CD4-positive, alpha-beta T cell treated with Interleukin-17A for 4 hours (primary cell): ENCODE measurements at regions not wholly inside any gene's neighbourhood (a gene's known extent, or its start where the extent isn't known, plus 50 kb on each side); places are given as distances from the start of the nearest gene placed in this dataset.
"Not testable (repeated sequence)": the region's sequence is repeated elsewhere in the genome, so short reads cannot be mapped to it uniquely, and the experiment has no call there.

Experiments used
- DNase-seq: peaks from one replicate; pipeline ENCODE4 v3.0.0-alpha.2; 2020; ENCODE audit warnings: mixed read lengths

DNA sequence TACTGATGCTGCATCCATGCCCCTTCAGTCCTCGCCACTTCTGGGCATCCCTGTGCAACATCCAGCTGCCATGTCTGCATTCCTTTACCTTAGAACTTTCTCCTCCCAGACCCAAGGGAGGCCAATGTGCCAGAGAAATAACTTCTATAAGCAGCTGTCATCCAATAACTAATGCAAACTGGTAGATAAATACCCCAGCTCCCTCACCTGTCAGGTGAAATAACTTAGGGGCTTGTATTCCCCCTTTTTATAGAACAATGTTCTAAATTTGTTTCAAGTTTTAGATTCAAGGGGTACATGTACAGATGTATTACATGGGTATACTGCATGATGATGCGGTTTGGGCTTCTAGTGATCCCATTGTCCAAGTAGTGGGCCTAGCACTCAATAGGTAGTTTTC lies 880.1 kb downstream of the UQCRFS1 start:
- no peak for DNase-seq

DNA sequence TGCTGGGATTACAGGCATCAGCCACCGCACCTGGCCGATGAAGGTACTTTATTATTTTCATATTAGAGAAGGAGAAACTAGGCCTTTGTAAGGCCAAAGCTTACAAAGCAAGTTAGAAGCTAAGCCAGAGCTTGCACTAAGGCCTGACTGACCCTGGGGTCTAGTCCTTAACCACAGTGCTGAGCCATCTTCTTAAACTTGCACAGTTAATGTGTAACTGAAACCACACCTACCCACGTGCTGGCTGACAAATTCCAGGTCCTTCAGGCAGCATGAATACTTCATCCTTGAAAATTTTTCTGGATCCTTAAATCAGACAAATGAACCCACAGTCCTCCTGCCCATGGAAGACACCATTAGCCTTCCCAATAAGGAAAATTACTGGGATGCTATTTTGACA lies 880.6 kb downstream of the UQCRFS1 start:
- no peak for DNase-seq

DNA sequence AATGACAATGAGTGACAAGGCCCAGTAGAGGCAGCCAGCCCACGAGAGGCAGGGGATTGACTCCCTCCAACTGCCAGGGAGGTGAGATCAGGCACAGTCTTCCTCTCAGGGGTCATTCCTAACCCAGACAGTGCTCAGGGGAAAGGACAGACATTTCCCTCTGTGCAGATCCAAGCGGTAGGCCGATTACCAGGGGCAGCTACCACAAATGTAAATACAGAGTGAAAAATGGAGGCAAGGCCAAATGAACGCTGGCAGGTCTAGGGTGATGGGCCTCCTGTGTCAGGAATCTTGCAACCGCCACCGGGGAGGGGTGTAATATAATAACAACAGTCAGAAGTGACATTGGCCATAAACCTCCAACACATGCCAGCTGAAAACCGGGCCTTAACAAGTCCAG lies 881.4 kb downstream of the UQCRFS1 start:
- no peak for DNase-seq

DNA sequence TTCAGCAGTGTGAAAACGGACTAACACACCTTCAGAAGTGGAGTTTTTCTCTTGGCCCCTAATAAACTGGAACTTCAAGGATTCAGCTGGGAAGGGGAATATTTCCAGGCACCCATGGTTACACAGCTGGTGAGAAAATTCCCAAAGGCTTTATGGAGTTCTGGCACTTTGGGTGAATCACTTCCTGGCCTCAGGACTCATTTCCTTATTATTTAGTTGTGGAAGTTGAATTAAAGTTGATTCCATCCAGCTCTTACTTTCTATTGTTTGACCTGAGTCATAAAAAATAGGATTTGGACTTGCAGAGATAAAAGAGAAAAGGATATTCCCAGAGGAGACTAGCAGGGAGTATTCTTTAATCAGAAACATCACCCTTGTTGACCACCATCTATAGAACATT lies 882.1 kb downstream of the UQCRFS1 start:
- no peak for DNase-seq

GRCh38 chr19:28329429-28329828 lies 883.5 kb downstream of the UQCRFS1 start:
- no peak for DNase-seq

GRCh38 chr19:28327905-28328304 lies 885.0 kb downstream of the UQCRFS1 start:
- DNase-seq = no peak

DNA sequence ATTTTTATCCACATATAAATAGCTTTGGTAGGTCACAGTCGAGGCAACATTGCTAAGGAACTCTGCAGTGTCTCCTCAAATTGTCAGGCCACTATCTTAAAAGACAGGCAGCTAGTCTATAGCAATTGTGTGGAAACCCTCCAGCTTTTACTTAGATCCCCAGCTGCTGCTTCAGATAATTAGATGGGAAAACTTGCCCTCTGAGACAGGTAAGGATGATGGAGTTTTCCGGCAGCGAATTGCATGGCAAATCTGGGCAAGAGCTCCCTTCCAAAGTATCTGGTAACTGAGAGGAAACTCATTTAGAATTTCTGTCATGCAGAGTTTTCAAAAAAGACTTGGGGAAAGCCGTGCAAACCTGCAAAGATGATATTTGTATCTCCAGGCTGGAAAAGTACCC lies 886.2 kb downstream of the UQCRFS1 start:
- no peak for DNase-seq

DNA sequence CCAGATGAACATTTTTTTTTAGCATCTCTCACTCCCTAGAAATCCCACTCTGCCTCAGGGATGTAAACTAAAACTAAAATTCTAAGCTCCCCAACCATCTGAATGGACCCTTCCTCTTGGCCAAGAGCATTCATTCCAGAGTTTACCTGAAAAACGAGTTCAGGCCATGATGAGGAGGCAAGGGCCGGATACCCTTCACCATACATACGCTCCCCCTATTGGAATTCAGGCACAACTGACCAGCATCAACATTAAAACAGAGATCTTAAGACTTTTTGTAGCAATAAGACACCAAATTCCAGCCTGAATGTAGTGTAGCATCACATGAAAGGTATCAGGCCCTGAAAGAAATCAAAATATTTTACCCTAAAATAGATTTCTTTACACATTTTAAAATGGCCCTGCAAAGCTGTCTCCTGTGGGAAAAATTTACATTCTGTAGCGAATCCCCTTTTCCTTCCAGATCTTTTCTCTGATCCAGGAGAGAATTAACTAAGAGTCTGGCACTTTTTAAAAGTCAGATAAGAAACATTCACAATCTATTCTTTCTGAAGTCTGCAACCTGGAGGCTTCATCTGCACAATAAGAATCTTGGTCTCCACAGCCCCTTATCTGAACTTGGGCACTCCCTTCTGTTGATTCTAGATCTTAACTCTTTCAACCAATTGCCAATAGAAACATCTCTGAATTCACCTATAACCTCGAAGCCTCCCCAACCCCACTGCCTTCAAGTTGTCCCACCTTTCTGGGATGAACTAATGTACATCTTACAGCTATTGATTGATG lies 888.5 kb downstream of the UQCRFS1 start:
- no peak for DNase-seq

- DNase-seq = no peak
Measured at GRCh38 chr19:28322945-28323344, 890.0 kb downstream of the UQCRFS1 start.

DNA sequence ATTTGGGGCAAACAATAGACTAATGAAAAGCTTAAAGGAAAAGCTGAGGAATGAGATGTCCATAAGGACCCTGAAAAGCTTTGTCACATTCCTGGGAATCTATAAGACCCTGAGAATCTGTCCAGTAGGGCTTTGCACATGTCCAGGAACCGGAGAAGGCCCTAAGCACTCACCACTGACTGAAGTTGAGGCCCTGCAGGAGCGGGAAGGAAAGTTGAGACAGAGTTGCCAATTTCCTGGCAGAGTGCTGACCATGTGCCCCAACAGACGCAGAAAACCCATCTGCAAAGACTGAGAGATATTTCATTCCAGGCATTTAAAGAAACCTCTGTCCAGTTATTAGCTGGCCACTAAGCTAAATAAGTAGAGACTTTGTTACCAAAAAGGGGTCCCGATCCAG lies 890.5 kb downstream of the UQCRFS1 start:
- no peak for DNase-seq

DNA sequence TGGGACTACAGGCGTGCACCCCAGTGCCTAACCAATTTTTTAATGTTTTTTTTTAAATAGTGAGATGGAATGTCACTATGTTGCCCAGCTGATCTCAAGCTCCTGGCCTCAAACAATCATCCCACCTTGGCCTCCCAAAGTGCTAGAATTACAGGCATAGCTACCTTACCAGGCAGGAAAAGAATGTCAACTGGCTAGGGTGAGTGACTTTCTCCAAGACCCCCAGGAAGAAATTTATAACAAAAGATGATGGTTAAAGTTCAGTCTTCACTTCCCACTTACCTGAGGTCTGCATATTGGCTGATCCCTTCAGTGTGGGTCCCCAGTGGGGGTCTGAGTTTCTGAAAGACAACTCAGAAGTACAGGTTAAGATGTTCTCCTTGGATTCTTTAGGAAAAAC lies 893.0 kb downstream of the UQCRFS1 start:
- no peak for DNase-seq

DNA sequence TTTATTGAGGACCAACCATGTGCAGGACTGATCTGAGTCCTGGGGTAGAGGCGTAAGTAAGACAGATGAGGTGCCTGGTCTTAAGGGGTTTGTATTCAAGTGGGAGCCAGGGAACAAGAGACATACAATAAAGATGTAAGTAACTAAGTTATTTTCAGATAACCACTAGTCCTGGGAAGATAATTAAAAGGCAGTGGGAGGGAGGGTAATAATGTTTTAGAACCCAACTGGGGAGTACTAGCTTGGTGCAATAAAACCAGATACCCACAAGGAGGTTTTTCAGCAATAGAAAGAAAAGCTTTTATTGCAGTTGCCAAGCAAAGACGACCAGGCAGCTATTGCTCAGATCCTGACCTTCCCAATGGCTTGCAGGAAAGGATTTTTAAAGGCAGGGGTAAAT lies 893.7 kb downstream of the UQCRFS1 start:
- DNase-seq = no peak

DNA sequence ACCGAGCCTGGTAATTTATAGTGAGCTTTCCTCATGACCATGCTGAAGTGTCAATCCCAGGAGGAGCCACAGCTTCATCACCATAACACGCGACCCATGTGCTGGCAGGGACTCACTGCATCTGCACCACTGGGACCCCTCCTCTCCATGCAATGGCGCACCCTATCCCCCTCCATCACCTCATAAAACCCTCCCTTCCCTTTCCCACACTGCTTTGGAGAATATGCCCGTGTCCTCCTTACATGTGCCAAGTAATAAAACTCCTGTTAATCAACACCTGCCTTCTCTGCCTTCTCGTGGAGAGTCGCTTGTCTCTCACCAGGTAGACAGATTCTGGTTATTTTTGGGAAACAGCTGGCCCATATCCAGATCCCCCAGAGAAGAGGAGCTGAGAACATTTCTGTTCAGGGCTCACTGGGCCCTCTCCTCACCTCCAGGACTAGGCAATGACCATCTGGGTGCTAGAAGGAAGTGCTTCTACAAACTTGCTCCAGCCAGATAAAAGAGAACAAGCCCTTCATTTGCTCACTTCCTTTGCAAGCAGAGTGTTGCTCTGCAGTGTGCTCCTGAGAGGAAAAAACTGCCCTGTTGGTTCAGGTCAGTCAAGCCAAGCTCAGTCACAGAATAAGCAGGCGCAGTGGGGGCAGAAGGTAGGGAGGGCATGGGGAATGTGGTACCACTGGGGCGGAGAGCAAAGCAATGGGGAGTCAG lies 894.3 kb downstream of the UQCRFS1 start:
- no peak for DNase-seq

DNA sequence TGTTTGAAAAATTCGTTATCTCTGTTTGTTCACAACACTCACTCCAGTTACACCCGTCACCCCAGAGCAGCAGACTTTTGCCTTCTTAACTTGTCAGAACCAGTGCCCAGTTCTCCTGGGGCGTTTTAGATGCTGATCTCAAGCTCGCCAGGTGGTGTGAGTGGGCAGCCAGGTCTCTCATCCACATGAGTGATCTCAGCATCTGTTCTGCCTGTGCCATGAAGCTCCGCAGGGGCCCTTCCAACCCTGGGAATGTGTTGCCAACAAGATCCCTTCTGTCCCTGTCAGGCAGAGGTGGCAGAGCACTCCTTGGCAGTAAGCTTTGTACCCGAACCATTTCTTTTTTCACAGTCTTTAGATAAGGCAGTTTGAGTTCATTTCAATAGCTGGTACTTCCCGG lies 896.5 kb downstream of the UQCRFS1 start:
- no peak for DNase-seq

GRCh38 chr19:28314756-28315155 lies 898.2 kb downstream of the UQCRFS1 start:
- DNase-seq = no peak

DNA sequence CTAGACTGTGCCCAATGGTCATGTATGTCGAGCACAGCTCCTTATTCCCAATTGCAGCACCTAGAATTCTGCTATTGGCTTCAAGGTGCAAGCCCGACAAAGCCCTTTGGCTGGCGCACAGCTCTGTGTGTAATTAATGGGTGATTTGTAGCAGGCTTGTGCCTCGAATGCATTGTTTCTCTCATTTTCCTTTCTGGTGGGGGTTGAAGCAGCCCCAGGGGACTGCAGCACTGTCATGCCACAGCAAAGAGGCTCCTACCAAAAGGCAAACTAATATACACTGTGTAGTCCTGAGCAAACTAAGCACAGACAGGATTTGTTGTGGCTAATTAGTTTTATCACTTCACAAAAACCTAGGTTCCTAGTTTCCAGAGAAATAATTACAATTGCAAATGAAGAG lies 898.7 kb downstream of the UQCRFS1 start:
- no peak for DNase-seq

- DNase-seq = no peak
Measured at GRCh38 chr19:28313633-28314032, 899.3 kb downstream of the UQCRFS1 start.

DNA sequence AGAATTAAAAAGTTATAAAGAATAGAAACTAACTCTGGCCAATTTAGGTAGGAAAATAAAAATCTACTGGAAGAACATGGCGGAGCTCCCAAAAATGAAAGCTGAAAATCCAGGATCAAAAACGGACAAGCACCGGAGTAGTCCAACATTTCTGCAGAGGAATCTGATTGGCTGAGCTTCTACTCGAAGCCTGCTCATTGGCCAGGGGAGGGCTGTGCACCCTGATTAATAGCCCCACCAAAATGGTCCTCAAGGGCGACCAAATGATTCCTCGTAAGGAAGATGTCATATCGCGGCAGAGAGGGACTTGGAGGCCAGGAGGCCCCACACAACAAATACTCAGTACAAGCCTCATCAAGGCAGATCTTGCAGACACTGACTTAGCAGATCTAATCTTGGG lies 900.7 kb downstream of the UQCRFS1 start:
- no peak for DNase-seq

DNA sequence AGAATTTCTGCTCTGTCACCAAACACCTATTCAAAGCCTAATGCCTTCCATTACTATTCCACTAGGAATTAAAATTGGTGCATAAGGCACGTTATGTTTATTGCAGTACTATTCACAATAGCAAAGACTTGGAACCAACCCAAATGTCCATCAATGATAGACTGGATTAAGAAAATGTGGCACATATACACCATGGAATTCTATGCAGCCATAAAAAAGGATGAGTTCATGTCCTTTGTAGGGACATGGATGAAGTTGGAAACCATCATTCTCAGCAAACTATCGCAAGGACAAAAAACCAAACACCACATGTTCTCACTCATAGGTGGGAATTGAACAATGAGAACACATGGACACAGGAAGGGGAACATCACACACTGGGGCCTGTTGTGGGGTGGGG lies 902.1 kb downstream of the UQCRFS1 start:
- DNase-seq = not testable (repeated sequence)

- no peak for DNase-seq
Measured at GRCh38 chr19:28309070-28309469, 903.9 kb downstream of the UQCRFS1 start.

DNA sequence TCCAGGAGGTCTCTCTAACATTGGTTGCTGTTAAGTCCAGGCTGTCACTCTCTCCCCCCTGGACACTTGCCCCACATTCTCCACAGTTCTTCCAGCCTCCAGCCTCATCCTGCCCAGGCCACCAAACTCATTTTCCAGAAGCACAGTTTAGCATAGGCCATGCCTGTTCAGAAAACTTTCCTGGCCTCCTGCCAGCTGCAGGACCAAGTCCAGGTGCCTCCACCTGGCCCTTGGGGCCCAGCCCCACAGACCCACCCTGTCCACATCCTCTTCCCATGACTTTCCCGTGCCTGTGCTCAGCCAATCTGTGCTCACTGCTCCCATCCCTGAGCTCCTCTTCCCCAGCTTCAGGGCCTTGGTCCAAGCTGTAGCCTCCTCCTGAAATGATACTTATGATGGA lies 905.0 kb downstream of the UQCRFS1 start:
- no peak for DNase-seq

DNA sequence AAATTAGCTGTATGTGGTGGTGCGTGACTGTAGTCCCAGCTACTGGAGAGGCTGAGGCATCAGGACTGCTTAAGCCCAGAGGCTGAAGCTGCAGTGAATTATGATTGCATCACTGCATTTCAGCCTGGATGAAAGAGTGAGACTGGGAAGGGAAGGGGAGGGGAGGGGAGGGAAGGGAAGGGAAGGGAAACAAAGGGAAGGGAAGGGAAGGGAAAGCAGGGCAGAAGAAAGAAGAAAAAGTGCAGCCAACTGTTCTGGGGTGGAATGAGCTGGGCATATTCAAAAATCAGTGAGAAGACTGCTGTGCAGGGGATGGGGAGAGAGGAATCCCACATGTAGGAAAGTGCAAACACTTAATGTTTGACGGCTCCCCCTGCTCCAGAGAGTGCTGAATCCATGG lies 905.5 kb downstream of the UQCRFS1 start:
- no peak for DNase-seq

DNA sequence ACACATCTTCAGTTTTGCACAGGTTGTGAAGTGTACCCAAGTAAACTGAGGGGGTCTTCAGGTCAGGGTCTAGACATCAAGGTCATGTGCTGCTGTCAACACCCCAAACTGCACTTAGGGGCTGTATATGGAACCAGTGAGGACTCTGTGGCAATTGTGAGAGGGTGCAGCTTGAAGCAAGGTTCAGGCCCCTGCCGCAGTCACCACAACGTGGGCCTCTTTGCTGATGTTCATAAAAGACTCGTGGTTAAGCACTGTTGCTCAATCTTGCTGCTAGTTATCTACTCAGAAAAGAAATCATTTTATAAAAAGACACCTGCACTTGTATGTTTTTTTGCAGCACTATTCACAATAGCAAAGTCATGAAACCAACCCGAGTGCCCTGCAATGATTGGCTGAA lies 907.4 kb downstream of the UQCRFS1 start:
- DNase-seq = no peak

- DNase-seq = no peak
Measured at GRCh38 chr19:28303502-28303901, 909.4 kb downstream of the UQCRFS1 start.

- no peak for DNase-seq
Measured at GRCh38 chr19:28301961-28302360, 911.0 kb downstream of the UQCRFS1 start.
